ENCODE measurements at regions not wholly inside any gene's neighbourhood (a gene's known extent, or its start where the extent isn't known, plus 50 kb on each side); places are given as distances from the start of the nearest gene placed in this dataset.

DNA sequence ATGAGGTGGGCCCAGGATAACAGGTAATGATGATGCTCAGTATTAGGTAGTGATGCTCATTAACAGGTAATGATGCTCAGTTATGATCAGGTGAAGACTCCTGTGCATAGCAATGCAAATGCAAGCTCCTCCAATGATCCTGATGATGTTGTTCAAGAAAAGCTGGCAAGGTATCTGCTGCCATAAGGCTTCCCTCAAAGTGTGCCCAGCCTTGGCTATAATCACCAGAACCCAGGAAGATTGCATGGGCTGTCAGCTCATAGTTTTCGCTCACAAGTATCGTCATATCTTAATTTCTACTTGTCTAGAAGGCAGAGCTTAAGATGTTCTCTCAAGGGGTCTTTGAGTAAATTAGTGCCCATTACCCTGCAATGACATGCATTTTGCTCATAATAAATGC is 366.2 kb upstream of the CLNK start (continued):
- TF ChIP-seq, protein P1, sequence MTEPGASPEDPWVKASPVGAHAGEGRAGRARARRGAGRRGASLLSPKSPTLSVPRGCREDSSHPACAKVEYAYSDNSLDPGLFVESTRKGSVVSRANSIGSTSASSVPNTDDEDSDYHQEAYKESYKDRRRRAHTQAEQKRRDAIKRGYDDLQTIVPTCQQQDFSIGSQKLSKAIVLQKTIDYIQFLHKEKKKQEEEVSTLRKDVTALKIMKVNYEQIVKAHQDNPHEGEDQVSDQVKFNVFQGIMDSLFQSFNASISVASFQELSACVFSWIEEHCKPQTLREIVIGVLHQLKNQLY (CRISPR knock-in tag; IDR thresholded peaks at IDR 0.05) = no peak
- TF ChIP-seq NFE2L1 (CRISPR knock-in tag; IDR thresholded peaks at IDR 0.05) (no peak), NFYB (CRISPR knock-in tag; conservative IDR thresholded peaks at IDR 0.05; ENCODE audit: low read depth) (no peak), CREB1 (CRISPR knock-in tag; IDR thresholded peaks at IDR 0.05) (no peak), FOXJ3 (CRISPR knock-in tag; IDR thresholded peaks at IDR 0.05; ENCODE audit: borderline replicate concordance) (no peak), SMAD4 (CRISPR knock-in tag; IDR thresholded peaks at IDR 0.05) (no peak)

DNA sequence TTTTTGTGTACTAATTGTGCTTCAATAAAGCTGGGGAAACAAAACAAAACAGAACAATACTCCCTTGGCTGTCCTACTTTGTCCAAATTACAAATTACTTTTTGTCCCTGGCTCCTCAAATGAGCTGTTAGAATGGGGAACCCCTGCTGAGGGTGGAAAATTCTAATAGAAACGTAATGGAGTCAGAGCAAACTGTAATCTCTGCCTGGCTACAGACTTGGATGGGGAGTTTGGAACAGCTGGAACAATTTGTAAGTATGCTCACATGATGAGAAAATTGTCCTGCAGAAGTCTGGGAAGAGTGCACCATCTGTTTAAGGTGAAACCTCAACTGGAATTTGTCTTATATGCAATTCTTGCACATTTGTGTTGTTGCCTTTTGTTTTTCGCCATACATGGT is 364.4 kb upstream of the CLNK start:
- Mint-ChIP-seq H3K27ac (no peak overlapping the region), H3K9me3 (peaks cover 81% of the 10 kb centered on the region), H3K27me3 (ENCODE audit: low read depth) (peaks cover 9% of the 10 kb centered on the region), H3K4me3 (no peak overlapping the region), H3K4me1 (peaks cover 6% of the 10 kb centered on the region), H3K36me3 (peaks cover 64% of the 10 kb centered on the region)
- DNase-seq (ENCODE audit: low spot score) (no peak), ATAC-seq (no peak)
- CTCF ChIA-PET = no interaction called here
- no peak for TF ChIP-seq ZNF317 (CRISPR knock-in tag; IDR thresholded peaks at IDR 0.05; ENCODE audit: borderline replicate concordance, low read depth)
- TF ChIP-seq, protein P2, sequence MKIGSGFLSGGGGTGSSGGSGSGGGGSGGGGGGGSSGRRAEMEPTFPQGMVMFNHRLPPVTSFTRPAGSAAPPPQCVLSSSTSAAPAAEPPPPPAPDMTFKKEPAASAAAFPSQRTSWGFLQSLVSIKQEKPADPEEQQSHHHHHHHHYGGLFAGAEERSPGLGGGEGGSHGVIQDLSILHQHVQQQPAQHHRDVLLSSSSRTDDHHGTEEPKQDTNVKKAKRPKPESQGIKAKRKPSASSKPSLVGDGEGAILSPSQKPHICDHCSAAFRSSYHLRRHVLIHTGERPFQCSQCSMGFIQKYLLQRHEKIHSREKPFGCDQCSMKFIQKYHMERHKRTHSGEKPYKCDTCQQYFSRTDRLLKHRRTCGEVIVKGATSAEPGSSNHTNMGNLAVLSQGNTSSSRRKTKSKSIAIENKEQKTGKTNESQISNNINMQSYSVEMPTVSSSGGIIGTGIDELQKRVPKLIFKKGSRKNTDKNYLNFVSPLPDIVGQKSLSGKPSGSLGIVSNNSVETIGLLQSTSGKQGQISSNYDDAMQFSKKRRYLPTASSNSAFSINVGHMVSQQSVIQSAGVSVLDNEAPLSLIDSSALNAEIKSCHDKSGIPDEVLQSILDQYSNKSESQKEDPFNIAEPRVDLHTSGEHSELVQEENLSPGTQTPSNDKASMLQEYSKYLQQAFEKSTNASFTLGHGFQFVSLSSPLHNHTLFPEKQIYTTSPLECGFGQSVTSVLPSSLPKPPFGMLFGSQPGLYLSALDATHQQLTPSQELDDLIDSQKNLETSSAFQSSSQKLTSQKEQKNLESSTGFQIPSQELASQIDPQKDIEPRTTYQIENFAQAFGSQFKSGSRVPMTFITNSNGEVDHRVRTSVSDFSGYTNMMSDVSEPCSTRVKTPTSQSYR (CRISPR knock-in tag; IDR thresholded peaks at IDR 0.05) = no peak
- TF ChIP-seq, protein P3, sequence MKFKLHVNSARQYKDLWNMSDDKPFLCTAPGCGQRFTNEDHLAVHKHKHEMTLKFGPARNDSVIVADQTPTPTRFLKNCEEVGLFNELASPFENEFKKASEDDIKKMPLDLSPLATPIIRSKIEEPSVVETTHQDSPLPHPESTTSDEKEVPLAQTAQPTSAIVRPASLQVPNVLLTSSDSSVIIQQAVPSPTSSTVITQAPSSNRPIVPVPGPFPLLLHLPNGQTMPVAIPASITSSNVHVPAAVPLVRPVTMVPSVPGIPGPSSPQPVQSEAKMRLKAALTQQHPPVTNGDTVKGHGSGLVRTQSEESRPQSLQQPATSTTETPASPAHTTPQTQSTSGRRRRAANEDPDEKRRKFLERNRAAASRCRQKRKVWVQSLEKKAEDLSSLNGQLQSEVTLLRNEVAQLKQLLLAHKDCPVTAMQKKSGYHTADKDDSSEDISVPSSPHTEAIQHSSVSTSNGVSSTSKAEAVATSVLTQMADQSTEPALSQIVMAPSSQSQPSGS (CRISPR knock-in tag; IDR thresholded peaks at IDR 0.05; ENCODE audit: borderline replicate concordance, low read depth) = no peak
- TF ChIP-seq, protein P4, sequence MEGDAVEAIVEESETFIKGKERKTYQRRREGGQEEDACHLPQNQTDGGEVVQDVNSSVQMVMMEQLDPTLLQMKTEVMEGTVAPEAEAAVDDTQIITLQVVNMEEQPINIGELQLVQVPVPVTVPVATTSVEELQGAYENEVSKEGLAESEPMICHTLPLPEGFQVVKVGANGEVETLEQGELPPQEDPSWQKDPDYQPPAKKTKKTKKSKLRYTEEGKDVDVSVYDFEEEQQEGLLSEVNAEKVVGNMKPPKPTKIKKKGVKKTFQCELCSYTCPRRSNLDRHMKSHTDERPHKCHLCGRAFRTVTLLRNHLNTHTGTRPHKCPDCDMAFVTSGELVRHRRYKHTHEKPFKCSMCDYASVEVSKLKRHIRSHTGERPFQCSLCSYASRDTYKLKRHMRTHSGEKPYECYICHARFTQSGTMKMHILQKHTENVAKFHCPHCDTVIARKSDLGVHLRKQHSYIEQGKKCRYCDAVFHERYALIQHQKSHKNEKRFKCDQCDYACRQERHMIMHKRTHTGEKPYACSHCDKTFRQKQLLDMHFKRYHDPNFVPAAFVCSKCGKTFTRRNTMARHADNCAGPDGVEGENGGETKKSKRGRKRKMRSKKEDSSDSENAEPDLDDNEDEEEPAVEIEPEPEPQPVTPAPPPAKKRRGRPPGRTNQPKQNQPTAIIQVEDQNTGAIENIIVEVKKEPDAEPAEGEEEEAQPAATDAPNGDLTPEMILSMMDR (IDR thresholded peaks at IDR 0.05) = no peak
- TF ChIP-seq TP53 (CRISPR knock-in tag; IDR thresholded peaks at IDR 0.05) = no peak
- POLR2A ChIA-PET = no interaction called here

DNA sequence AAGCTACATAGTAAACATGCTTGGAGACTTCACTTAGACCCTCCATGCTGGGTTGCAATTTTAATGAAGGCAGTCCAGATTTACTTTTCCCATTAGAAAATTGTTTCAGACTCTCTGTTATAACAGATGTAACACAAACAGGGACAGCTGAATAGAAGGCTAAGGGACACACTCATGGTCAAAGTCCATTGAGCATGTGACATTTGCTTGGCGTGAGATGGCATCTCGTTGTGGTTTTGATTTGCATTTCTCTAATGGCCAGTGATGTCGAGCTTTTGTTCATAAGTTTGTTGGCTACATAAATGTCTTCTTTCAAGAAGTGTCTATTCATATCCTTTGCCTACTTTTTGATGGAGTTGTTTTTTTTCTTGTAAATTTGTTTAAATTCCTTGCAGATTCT is 358.2 kb upstream of the CLNK start:
- Mint-ChIP-seq H3K27me3 (ENCODE audit: low read depth) (peaks cover 10% of the 10 kb centered on the region), H3K4me1 (peaks cover 6% of the 10 kb centered on the region), H3K36me3 (peaks cover 55% of the 10 kb centered on the region), H3K27ac (no peak overlapping the region), H3K9me3 (peaks cover 76% of the 10 kb centered on the region), H3K4me3 (no peak overlapping the region)
- ATAC-seq (no peak), DNase-seq (ENCODE audit: low spot score) (no peak)
- ChIA-PET CTCF (no interaction called here), POLR2A (no interaction called here)
- TF ChIP-seq SOX15 (CRISPR knock-in tag; IDR thresholded peaks at IDR 0.05) (no peak), NFYB (CRISPR knock-in tag; conservative IDR thresholded peaks at IDR 0.05; ENCODE audit: low read depth) (no peak), TP53 (CRISPR knock-in tag; IDR thresholded peaks at IDR 0.05) (no peak), MYBL2 (CRISPR knock-in tag; IDR thresholded peaks at IDR 0.05) (no peak), SMAD4 (CRISPR knock-in tag; IDR thresholded peaks at IDR 0.05) (no peak)
- TF ChIP-seq, protein P3 (CRISPR knock-in tag; IDR thresholded peaks at IDR 0.05; ENCODE audit: borderline replicate concordance, low read depth) = no peak
- TF ChIP-seq, protein P5, sequence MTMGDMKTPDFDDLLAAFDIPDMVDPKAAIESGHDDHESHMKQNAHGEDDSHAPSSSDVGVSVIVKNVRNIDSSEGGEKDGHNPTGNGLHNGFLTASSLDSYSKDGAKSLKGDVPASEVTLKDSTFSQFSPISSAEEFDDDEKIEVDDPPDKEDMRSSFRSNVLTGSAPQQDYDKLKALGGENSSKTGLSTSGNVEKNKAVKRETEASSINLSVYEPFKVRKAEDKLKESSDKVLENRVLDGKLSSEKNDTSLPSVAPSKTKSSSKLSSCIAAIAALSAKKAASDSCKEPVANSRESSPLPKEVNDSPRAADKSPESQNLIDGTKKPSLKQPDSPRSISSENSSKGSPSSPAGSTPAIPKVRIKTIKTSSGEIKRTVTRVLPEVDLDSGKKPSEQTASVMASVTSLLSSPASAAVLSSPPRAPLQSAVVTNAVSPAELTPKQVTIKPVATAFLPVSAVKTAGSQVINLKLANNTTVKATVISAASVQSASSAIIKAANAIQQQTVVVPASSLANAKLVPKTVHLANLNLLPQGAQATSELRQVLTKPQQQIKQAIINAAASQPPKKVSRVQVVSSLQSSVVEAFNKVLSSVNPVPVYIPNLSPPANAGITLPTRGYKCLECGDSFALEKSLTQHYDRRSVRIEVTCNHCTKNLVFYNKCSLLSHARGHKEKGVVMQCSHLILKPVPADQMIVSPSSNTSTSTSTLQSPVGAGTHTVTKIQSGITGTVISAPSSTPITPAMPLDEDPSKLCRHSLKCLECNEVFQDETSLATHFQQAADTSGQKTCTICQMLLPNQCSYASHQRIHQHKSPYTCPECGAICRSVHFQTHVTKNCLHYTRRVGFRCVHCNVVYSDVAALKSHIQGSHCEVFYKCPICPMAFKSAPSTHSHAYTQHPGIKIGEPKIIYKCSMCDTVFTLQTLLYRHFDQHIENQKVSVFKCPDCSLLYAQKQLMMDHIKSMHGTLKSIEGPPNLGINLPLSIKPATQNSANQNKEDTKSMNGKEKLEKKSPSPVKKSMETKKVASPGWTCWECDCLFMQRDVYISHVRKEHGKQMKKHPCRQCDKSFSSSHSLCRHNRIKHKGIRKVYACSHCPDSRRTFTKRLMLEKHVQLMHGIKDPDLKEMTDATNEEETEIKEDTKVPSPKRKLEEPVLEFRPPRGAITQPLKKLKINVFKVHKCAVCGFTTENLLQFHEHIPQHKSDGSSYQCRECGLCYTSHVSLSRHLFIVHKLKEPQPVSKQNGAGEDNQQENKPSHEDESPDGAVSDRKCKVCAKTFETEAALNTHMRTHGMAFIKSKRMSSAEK (CRISPR knock-in tag; IDR thresholded peaks at IDR 0.05; ENCODE audit: borderline replicate concordance) = no peak
- TF ChIP-seq, protein P6, sequence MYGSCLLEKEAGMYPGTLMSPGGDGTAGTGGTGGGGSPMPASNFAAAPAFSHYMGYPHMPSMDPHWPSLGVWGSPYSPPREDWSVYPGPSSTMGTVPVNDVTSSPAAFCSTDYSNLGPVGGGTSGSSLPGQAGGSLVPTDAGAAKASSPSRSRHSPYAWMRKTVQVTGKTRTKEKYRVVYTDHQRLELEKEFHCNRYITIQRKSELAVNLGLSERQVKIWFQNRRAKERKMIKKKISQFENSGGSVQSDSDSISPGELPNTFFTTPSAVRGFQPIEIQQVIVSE (CRISPR knock-in tag; IDR thresholded peaks at IDR 0.05; ENCODE audit: borderline replicate concordance) = no peak
- TF ChIP-seq, protein P7, sequence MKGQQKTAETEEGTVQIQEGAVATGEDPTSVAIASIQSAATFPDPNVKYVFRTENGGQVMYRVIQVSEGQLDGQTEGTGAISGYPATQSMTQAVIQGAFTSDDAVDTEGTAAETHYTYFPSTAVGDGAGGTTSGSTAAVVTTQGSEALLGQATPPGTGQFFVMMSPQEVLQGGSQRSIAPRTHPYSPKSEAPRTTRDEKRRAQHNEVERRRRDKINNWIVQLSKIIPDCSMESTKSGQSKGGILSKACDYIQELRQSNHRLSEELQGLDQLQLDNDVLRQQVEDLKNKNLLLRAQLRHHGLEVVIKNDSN (CRISPR knock-in tag; IDR thresholded peaks at IDR 0.05) = no peak
- TF ChIP-seq, protein P8, sequence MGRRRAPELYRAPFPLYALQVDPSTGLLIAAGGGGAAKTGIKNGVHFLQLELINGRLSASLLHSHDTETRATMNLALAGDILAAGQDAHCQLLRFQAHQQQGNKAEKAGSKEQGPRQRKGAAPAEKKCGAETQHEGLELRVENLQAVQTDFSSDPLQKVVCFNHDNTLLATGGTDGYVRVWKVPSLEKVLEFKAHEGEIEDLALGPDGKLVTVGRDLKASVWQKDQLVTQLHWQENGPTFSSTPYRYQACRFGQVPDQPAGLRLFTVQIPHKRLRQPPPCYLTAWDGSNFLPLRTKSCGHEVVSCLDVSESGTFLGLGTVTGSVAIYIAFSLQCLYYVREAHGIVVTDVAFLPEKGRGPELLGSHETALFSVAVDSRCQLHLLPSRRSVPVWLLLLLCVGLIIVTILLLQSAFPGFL (CRISPR knock-in tag; IDR thresholded peaks at IDR 0.05; ENCODE audit: borderline replicate concordance) = no peak
